Spleen (tissue), 11 donors: ENCODE measurements at regions not wholly inside any gene's neighbourhood (a gene's known extent, or its start where the extent isn't known, plus 50 kb on each side); places are given as distances from the start of the nearest gene placed in this dataset.

Experiments used
- DNase-seq: peaks from one replicate; pipeline ENCODE4 v3.0.0-alpha.2; 2020
- H3K27ac ChIP-seq, 8 donors: fragments of 200-600 bp; sonication (generic) in 7 of 8; 1 replicate in 4 of 8; 2 replicates in 4 of 8; pipeline versions ENCODE4 v1.5.0 to v1.8.0; 2016 to 2021; ENCODE audit warnings: inconsistent platforms in 4 of 8, mild to moderate bottlenecking in 4 of 8, moderate library complexity in 1 of 8
- H3K27me3 ChIP-seq, 7 donors: fragments of 200-600 bp; sonication (generic) in 6 of 7; replicated peaks in 1 of 7; 1 replicate in 4 of 7; 2 replicates in 3 of 7; pipeline versions ENCODE4 v1.5.0 to v1.8.0; 2016 to 2021; ENCODE audit warnings: inconsistent platforms in 3 of 7, mild to moderate bottlenecking in 1 of 7
- H3K36me3 ChIP-seq, 6 donors: fragments of 200-600 bp; sonication (generic) in 5 of 6; 1 replicate in 4 of 6; 2 replicates in 2 of 6; pipeline versions ENCODE4 v1.5.0 to v1.8.0; 2016 to 2021; ENCODE audit warnings: inconsistent platforms in 2 of 6
- H3K4me1 ChIP-seq, 6 donors: fragments of 200-600 bp; sonication (generic) in 5 of 6; 1 replicate in 3 of 6; 2 replicates in 3 of 6; pipeline versions ENCODE4 v1.5.0 to v1.8.0; 2016 to 2021; ENCODE audit warnings: inconsistent platforms in 3 of 6
- H3K4me3 ChIP-seq, 8 donors: fragments of 200-600 bp; sonication (generic) in 7 of 8; 1 replicate in 4 of 8; 2 replicates in 4 of 8; pipeline versions ENCODE4 v1.5.0 to v1.8.0; 2016 to 2021; ENCODE audit warnings: inconsistent platforms in 4 of 8, mild to moderate bottlenecking in 4 of 8, moderate library complexity in 2 of 8
- H3K9me3 ChIP-seq, 8 donors: fragments of 200-600 bp; sonication (generic) in 7 of 8; 1 replicate in 4 of 8; 2 replicates in 4 of 8; pipeline versions ENCODE4 v1.5.0 to v1.8.0; 2016 to 2021; ENCODE audit warnings: inconsistent platforms in 4 of 8
- CTCF ChIP-seq, 11 experiments: fragments of 200-600 bp in 7 of 11; fragments of 450-650 bp in 4 of 11; sonication (generic) in 4 of 11; IDR thresholded peaks in 8 of 11; conservative IDR thresholded peaks in 3 of 11; 1 replicate in 7 of 11; 2 replicates in 4 of 11; pipeline versions ENCODE4 v1.4.0 to v1.8.0; 2016 to 2021; ENCODE audit warnings: antibody characterized with exemption in 11 of 11, inconsistent platforms in 4 of 11, mild to moderate bottlenecking in 1 of 11
- POLR2A ChIP-seq, 3 donors: fragments of 450-650 bp; IDR thresholded peaks; one replicate each; pipeline ENCODE4 v1.5.1; 2017; ENCODE audit warnings: antibody characterized with exemption in 3 of 3, mild to moderate bottlenecking in 1 of 3
- POLR2AphosphoS5 ChIP-seq, 3 donors: sonication (generic); formaldehyde crosslinking; IDR thresholded peaks; one replicate each; pipeline ENCODE4 v1.5.1; 2017; ENCODE audit warnings: antibody characterized with exemption in 3 of 3
- WGBS, 5 donors: extraction: QIAGEN DNeasy Blood & Tissue Kit in 3 of 5; methylation state at CpG; one replicate each; pipeline versions ENCODE4 v1.1.5 to v1.1.7; 2013 to 2018; 5-methylcytosine and 5-hydroxymethylcytosine counted together
- intact Hi-C: fragments of 100-400 bp; cut with DNase I; formaldehyde crosslinking; loops from one replicate; pipeline ENCODE4 v1.15.0; 2023; ENCODE audit warnings: low total_unique reads
- donor health status: healthy with polysubstance abuse.
- donor health status: DM: no; HTN: no; CAD: no; lungs with moderate emphysema.
- donor health status: DM: no; HTN: no; CAD: no.
- donor health status: Bipolar disorder and iron deficiency.
- donor health status: healthy.
- donor health status: DM: no; HTN: no; CAD: no.
- donor health status: DM: yes; HTN: yes; CAD: no.

- H3K4me3 ChIP-seq: no peak overlapping the region
- DNase-seq: no peak
- H3K4me1 ChIP-seq: peaks cover 0 to 5% (median 0%) of the 10 kb centered on the region in 6 donors
- H3K9me3 ChIP-seq: no peaks in the 10 kb centered on the region
- H3K36me3 ChIP-seq: no peaks in the 10 kb centered on the region
- no peaks in the 10 kb centered on the region for H3K27me3 ChIP-seq
- intact Hi-C loops: loop anchor here (10.0 kb wide), 1 partner anchor 59 kb away; no protein-coding TSS in a partner anchor
- H3K27ac ChIP-seq: no peak overlapping the region
- 94 to 99% (median 97%) methylated on average over 3 of the region's 3 CpGs for WGBS, 5 donors
- no peak for TF ChIP-seq CTCF (IDR thresholded peaks at IDR 0.05 in 8 of 11, conservative IDR thresholded peaks at IDR 0.05 in 3 of 11)
- no peak for TF ChIP-seq POLR2AphosphoS5 (IDR thresholded peaks at IDR 0.05)
- no peak for TF ChIP-seq POLR2A (IDR thresholded peaks at IDR 0.05)
These were observed 418.6 kb downstream of the ZNF521 start for GRCh38 chr18:24933345-24933744.

- H3K4me3 ChIP-seq: no peak overlapping the region
- no peaks in the 10 kb centered on the region for H3K36me3 ChIP-seq
- no peaks in the 10 kb centered on the region for H3K27me3 ChIP-seq
- DNase-seq: no peak
- H3K9me3 ChIP-seq: no peaks in the 10 kb centered on the region
- no peak overlapping the region for H3K27ac ChIP-seq
- TF ChIP-seq CTCF (IDR thresholded peaks at IDR 0.05 in 8 of 11, conservative IDR thresholded peaks at IDR 0.05 in 3 of 11) (no peak), POLR2AphosphoS5 (IDR thresholded peaks at IDR 0.05) (no peak), POLR2A (IDR thresholded peaks at IDR 0.05) (no peak)
- intact Hi-C loops: loop anchor here (10.0 kb wide), 1 partner anchor 60 kb away; no protein-coding TSS in a partner anchor
- 79 to 84% (median 82%) methylated on average over 7 of the region's 7 CpGs for WGBS, 5 donors
- H3K4me1 ChIP-seq: peaks cover 0 to 5% (median 0%) of the 10 kb centered on the region in 6 donors
These were observed 417.6 kb downstream of the ZNF521 start for GRCh38 chr18:24934258-24934932.

GRCh38 chr18:24935008-24935407 lies 417.0 kb downstream of the ZNF521 start:
- no peaks in the 10 kb centered on the region for H3K36me3 ChIP-seq
- H3K4me3 ChIP-seq: no peak overlapping the region
- TF ChIP-seq POLR2A (IDR thresholded peaks at IDR 0.05): no peak
- TF ChIP-seq POLR2AphosphoS5 (IDR thresholded peaks at IDR 0.05): no peak
- TF ChIP-seq CTCF (IDR thresholded peaks at IDR 0.05 in 8 of 11, conservative IDR thresholded peaks at IDR 0.05 in 3 of 11): no peak
- intact Hi-C loops: loop anchor here (10.0 kb wide), 1 partner anchor 60 kb away; no protein-coding TSS in a partner anchor
- no peak overlapping the region for H3K27ac ChIP-seq
- 85 to 97% (median 87%) methylated on average over 4 of the region's 4 CpGs for WGBS, 5 donors
- peaks cover 0 to 4% (median 0%) of the 10 kb centered on the region in 6 donors for H3K4me1 ChIP-seq
- no peak for DNase-seq
- H3K27me3 ChIP-seq: no peaks in the 10 kb centered on the region
- H3K9me3 ChIP-seq: no peaks in the 10 kb centered on the region

GRCh38 chr18:24935896-24936295 lies 416.1 kb downstream of the ZNF521 start:
- Histone ChIP-seq H3K27me3 (no peaks in the 10 kb centered on the region), H3K27ac (no peak overlapping the region)
- intact Hi-C loops: loop anchor here (10.0 kb wide), 1 partner anchor 61 kb away; no protein-coding TSS in a partner anchor

More at GRCh38 chr18:24935896-24936295, 416.1 kb downstream of the ZNF521 start:
- H3K36me3 ChIP-seq: no peaks in the 10 kb centered on the region
- DNase-seq: no peak
- H3K4me1 ChIP-seq: no peaks in the 10 kb centered on the region
- H3K9me3 ChIP-seq: no peaks in the 10 kb centered on the region
- WGBS, 5 donors: 50 to 73% (median 63%) methylated on average over 1 of the region's 1 CpG
- no peak overlapping the region for H3K4me3 ChIP-seq
- TF ChIP-seq CTCF (IDR thresholded peaks at IDR 0.05 in 8 of 11, conservative IDR thresholded peaks at IDR 0.05 in 3 of 11) (no peak), POLR2AphosphoS5 (IDR thresholded peaks at IDR 0.05) (no peak), POLR2A (IDR thresholded peaks at IDR 0.05) (no peak)
